IPS DF 6.9 (cell line): ENCODE measurements at regions not wholly inside any gene's neighbourhood (a gene's known extent, or its start where the extent isn't known, plus 50 kb on each side); places are given as distances from the start of the nearest gene placed in this dataset.

ENCODE experiments used
- DNase-seq: peaks from one replicate; pipeline ENCODE4 v3.0.0-alpha.2; 2013; ENCODE audit warnings: low read depth, low spot score
- H3K27ac ChIP-seq: one replicate; pipeline ENCODE4 v1.5.1; 2013; ENCODE audit warnings: low read length, control low read depth
- H3K27me3 ChIP-seq: 2 replicates; pipeline ENCODE4 v1.6.1; 2013; ENCODE audit warnings: mild to moderate bottlenecking, low read length; ENCODE audit not compliant: control insufficient read depth, insufficient read depth
- H3K36me3 ChIP-seq: 2 replicates; pipeline ENCODE4 v1.6.1; 2013; ENCODE audit warnings: low read length; ENCODE audit not compliant: control insufficient read depth, insufficient read depth
- H3K4me1 ChIP-seq: 2 replicates; pipeline ENCODE4 v1.6.1; 2013; ENCODE audit warnings: low read length; ENCODE audit not compliant: control insufficient read depth, insufficient read depth
- H3K4me3 ChIP-seq: 2 replicates; pipeline ENCODE4 v1.5.1; 2013; ENCODE audit warnings: mild to moderate bottlenecking, low read length
- H3K9me3 ChIP-seq: 2 replicates; pipeline ENCODE4 v1.6.1; 2013; ENCODE audit warnings: low read length, inconsistent platforms; ENCODE audit not compliant: control insufficient read depth, insufficient read depth
- WGBS: extraction: QIAGEN DNeasy Blood & Tissue Kit; methylation state at CpG from one replicate; pipeline ENCODE4 v1.1.7; 2013; ENCODE audit warnings: mixed read lengths, missing lambda C conversion rate; ENCODE audit not compliant: insufficient read length, insufficient coverage; 5-methylcytosine and 5-hydroxymethylcytosine counted together

DNA sequence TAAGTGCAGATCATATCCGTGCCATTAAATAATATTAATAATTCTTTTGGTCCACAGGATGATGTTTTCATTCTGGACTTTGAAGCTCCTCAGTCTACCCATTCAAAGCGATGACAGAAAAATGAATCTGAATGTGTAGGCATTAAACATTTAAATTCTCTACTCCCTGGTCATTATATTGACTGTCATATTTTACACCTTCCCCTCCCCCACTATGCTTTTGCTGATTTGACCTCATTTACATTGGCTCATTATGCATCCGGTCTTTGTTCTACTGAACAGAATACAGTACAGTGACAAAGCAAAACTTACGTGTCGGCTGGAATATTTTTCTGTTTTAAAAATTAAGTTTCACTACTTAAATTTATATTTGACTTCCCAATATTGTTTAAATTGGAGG lies 289.7 kb upstream of the TMEM161B start:
- no peak overlapping the region for H3K27ac ChIP-seq
- H3K27me3 ChIP-seq = no peaks in the 10 kb centered on the region
- H3K4me1 ChIP-seq = no peaks in the 10 kb centered on the region
- no peaks in the 10 kb centered on the region for H3K9me3 ChIP-seq
- DNase-seq = no peak
- no peak overlapping the region for H3K4me3 ChIP-seq
- no peaks in the 10 kb centered on the region for H3K36me3 ChIP-seq
- no CpG with 5 or more reads among the region's 5 CpGs for WGBS

DNA sequence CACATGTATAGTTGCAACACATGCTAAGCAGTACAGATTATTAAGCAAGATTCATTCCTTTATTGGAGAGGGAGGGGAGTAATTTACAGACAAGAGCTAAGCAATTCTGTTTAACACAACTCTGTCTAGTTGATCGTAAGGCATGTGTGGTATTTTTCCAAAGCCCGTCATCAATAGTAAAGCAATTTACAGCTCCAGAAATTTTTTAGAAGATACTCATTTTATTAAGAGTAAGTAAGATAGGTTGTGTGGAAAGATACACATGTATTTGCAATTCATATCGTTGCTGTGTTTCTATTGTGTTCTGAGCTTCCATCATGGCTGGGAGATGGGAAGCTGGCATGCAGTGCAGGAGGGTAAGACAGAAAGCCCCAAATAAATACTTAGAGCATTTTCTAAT lies 289.2 kb upstream of the TMEM161B start:
- WGBS = no CpG with 5 or more reads among the region's 3 CpGs
- Histone ChIP-seq H3K27me3 (no peaks in the 10 kb centered on the region), H3K4me3 (no peak overlapping the region), H3K9me3 (no peaks in the 10 kb centered on the region), H3K27ac (no peak overlapping the region), H3K4me1 (no peaks in the 10 kb centered on the region), H3K36me3 (no peaks in the 10 kb centered on the region)
- DNase-seq = no peak

DNA sequence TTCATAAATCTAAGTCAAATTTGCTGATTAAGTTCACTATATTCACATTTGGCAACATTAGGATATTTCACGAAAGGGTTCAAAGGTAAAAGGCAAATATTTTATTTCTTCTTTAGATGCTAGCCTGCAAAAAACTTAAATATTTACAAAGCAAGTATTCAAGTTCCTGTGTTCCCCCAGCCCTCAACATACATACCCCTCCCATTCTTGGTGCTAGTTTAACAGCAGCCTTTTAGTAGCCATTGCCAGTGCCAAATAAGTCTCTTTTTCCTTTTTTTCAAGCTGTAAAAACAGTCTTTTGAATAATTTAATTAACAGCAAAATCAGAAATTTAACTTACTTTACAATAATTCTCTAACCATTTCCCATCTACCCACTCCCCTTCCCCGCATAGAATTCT lies 288.5 kb upstream of the TMEM161B start:
- H3K27ac ChIP-seq = no peak overlapping the region
- H3K9me3 ChIP-seq = no peaks in the 10 kb centered on the region
- H3K4me3 ChIP-seq = no peak overlapping the region

DNA sequence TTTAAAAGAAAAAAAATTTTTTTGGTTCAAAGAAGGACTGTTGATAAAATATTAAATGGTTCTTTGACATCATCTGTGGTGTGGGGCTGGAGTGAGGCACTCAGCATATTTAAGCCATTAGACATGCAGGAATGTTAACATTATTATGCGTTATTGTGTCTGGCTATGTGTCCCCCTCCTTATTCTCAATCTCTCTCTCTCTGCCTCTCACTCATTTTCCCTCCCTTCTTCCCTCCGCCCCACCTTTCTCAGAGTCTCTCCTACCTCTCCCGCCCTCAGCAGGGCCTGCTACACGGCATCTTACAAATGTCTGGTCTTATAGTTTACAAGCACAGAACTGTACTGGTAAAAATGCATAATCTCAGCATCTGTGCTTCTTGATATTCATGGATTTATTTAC lies 287.8 kb upstream of the TMEM161B start:
- Histone ChIP-seq H3K4me1 (no peaks in the 10 kb centered on the region), H3K4me3 (no peak overlapping the region), H3K36me3 (no peaks in the 10 kb centered on the region), H3K9me3 (no peaks in the 10 kb centered on the region), H3K27me3 (no peaks in the 10 kb centered on the region), H3K27ac (no peak overlapping the region)
- WGBS = no CpG with 5 or more reads among the region's 4 CpGs
- DNase-seq = no peak

More for the DNA sequence above, 288.5 kb upstream of the TMEM161B start:
- Histone ChIP-seq H3K36me3 (no peaks in the 10 kb centered on the region), H3K27me3 (no peaks in the 10 kb centered on the region), H3K4me1 (no peaks in the 10 kb centered on the region)
- 95% methylated on average over 1 of the region's 2 CpGs for WGBS
- no peak for DNase-seq

DNA sequence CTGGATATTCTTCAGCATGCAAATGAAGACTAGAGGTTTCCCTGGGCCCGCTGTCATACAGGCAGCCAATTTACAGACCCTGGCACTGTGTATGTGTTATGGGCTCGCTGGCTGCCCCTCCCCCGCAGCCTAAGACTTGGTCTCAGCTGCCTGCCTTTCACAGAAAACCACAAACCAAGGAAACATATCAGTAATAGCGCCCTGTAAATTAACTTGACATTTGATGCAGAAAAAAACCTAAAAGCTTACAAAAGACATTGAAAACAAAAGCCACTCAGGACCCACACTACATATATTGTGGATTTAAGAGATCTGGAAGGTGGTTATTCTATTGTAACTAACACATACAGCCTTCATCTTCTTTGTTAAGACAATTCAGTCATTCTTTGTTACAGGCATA lies 287.0 kb upstream of the TMEM161B start:
- no CpG with 5 or more reads among the region's 4 CpGs for WGBS
- no peaks in the 10 kb centered on the region for H3K4me1 ChIP-seq
- no peaks in the 10 kb centered on the region for H3K9me3 ChIP-seq
- no peaks in the 10 kb centered on the region for H3K27me3 ChIP-seq
- no peaks in the 10 kb centered on the region for H3K36me3 ChIP-seq
- no peak for DNase-seq
- no peak overlapping the region for H3K27ac ChIP-seq
- H3K4me3 ChIP-seq = no peak overlapping the region

DNA sequence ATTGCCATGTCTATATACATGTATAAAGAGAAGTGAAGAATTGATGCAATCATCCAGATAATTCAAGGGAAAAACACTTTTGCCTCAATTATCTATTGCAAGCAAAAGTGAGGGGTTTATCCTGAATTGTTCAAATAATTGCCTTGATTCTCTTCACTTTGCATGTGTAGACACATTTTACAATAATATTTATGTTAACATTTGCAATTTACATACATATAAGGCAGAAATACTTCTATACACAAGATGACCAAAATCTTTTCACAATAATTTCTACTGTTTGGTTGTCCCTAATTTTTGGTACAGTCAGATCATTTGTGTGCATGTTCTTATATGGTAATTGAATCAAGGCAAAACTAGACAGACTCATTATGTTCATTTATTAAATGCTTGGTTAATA lies 285.3 kb upstream of the TMEM161B start:
- no peaks in the 10 kb centered on the region for H3K27me3 ChIP-seq
- H3K4me3 ChIP-seq = no peak overlapping the region
- no peaks in the 10 kb centered on the region for H3K9me3 ChIP-seq
- no peaks in the 10 kb centered on the region for H3K36me3 ChIP-seq
- no peaks in the 10 kb centered on the region for H3K4me1 ChIP-seq
- H3K27ac ChIP-seq = no peak overlapping the region
- no peak for DNase-seq

DNA sequence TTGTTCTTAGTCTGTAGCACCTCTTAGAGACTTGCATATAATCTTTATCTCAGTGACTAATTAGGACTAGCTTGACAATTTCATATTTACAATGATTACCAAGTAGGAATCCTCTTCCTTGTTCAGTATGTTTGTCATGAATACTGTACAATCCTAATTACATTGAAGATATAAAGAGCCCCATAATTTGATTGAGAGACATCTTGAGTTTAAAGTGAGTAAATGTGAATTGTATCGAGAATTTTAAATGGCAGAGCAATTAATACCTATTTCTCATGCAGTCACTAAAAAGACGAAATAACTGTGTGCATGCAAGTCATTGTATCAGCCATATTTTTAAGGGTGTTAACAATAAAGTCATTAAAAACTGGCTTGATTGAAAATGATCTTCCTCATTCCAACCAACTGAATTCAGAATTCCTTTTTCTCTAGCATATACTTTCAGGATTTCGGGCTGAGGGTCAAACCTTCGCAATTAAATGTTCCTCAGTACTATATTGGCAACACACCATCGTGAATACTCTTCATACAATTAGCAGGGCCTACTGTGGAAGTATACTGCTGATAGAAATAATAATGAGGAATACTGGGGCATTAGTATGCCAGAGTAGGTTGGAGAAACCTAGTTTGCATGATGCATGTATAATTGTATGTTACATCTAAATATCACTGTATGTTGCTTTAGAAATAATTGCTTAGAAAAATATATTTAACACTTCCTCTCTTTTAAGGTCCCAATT lies 284.7 kb upstream of the TMEM161B start:
- Histone ChIP-seq H3K27me3 (no peaks in the 10 kb centered on the region), H3K4me1 (no peaks in the 10 kb centered on the region), H3K36me3 (no peaks in the 10 kb centered on the region), H3K4me3 (no peak overlapping the region), H3K27ac (no peak overlapping the region), H3K9me3 (no peaks in the 10 kb centered on the region)
- WGBS = 100% methylated on average over 1 of the region's 5 CpGs
- no peak for DNase-seq

DNA sequence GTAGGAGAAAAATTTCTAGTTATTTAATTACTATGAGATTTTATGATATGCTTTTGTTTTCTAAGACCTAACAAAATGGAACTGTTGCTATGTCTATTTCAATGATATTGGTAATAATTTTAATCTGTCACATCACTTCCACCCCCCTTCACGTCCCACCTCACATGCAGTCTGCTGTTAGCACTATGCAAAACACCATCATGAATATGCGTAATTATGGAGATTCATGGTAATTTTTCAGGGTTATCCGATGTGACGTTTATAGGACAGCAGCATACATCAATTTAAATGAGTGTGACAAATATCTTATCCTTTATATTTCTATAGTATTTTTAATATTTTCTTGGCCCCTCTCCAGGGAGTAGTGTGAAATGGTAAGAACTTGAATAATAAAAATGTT lies 283.8 kb upstream of the TMEM161B start:
- Histone ChIP-seq H3K4me1 (no peaks in the 10 kb centered on the region), H3K27ac (no peak overlapping the region), H3K27me3 (no peaks in the 10 kb centered on the region), H3K36me3 (no peaks in the 10 kb centered on the region), H3K9me3 (no peaks in the 10 kb centered on the region), H3K4me3 (no peak overlapping the region)
- no peak for DNase-seq
- no CpG with 5 or more reads among the region's 4 CpGs for WGBS

DNA sequence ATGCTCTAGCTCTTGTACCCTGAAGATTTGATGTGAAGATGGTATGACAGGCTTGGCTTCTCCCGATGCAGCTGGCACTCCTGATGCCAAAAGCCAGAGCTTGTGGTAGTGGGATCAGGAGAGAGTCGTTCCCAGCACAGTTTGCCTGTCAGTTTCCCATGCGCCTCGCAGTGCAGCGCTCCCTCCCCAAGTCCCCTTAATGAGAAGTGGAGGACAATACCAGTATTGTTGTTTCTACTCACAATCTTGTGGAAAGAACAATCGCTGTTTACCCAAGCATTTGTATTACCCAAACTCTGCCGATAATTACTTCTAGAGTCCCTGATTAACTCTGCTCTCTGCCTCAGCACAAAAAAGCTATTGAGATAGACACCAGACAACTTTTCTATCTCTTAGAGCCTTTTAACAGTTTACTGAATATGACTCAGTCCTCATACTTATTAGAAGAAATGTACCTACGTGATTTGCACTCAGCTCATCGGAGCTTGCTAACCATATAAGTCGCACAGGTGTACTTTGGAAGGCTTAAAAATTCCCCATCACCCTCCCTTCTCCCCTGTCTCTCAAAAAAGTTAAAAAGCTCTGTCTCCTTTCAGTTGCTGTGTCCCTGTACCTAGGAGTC lies 283.2 kb upstream of the TMEM161B start:
- H3K4me3 ChIP-seq = no peak overlapping the region
- H3K9me3 ChIP-seq = no peaks in the 10 kb centered on the region
- H3K4me1 ChIP-seq = no peaks in the 10 kb centered on the region
- no peaks in the 10 kb centered on the region for H3K36me3 ChIP-seq
- no peak for DNase-seq
- no peak overlapping the region for H3K27ac ChIP-seq
- no CpG with 5 or more reads among the region's 10 CpGs for WGBS
- H3K27me3 ChIP-seq = no peaks in the 10 kb centered on the region

DNA sequence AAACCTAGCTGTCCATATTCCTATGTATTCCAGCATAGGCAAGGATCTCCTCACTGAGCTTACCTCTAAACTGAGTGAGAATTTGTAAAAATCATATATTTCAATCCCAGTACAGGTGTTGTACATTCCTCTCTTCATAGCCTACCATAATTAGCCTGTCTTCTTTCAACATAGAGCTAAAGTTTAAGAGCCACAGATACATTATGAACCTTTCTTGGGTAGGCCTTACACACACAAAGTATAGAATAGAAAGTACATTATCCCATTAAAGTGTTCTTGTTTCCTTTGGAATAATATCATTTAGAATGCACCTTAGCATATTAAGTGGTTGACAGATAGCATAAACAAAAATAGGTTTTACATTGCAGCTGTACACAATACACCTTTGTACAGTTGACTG lies 282.1 kb upstream of the TMEM161B start:
- Histone ChIP-seq H3K27ac (no peak overlapping the region), H3K27me3 (no peaks in the 10 kb centered on the region), H3K9me3 (no peaks in the 10 kb centered on the region), H3K4me1 (no peaks in the 10 kb centered on the region), H3K36me3 (no peaks in the 10 kb centered on the region), H3K4me3 (no peak overlapping the region)
- no peak for DNase-seq

DNA sequence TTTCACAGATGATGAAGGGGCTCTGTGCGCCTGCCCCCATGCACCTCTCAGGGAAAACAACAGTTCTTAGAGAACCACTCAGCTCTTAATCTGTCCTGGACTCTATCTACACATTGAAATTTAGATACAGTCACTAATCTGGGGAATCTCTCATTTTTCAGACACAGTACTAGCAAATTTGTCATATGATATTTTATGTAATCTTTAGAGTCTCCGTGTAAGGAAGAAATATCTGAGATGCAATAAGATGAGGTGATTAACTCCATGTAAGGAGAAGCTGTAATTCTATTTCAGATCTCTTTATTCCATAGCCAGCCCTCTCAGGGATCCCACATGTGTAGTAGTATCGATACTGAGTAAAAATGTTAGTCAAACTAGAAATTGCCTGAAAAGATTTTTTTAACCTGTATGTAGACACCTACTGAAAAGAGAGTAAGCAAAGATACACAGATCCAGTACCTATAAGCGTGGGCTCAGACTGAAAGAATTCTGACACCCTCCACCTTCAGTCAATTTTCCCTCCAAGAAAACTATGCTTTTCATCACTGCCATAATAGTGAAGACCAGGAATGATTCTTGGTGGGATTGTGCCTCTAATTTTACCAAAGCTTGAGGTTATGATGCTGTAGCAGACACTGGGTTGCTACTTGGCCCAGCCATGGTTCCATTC lies 279.6 kb upstream of the TMEM161B start:
- no peak overlapping the region for H3K27ac ChIP-seq
- no peaks in the 10 kb centered on the region for H3K27me3 ChIP-seq
- no peaks in the 10 kb centered on the region for H3K4me1 ChIP-seq
- H3K9me3 ChIP-seq = no peaks in the 10 kb centered on the region
- WGBS = no CpG with 5 or more reads among the region's 4 CpGs
- no peaks in the 10 kb centered on the region for H3K36me3 ChIP-seq
- DNase-seq = no peak
- no peak overlapping the region for H3K4me3 ChIP-seq
